IMR-90 (cell line): ENCODE measurements at regions not wholly inside any gene's neighbourhood (a gene's known extent, or its start where the extent isn't known, plus 50 kb on each side); places are given as distances from the start of the nearest gene placed in this dataset.

Experiments
- ATAC-seq: fragments of 200-7000 bp; cut with Tn5 transposase; 2 replicates; pipeline ENCODE4 v1.9.1; 2020; ENCODE audit warnings: low read depth, mild to moderate bottlenecking, moderate library complexity
- BruUV-seq: library from RNA; stranded (reverse); fragments of 400-500 nt; replicated peaks from 2 replicates; lab custom pipeline; 2021; lab: Mats Ljungman, UMichigan
- CTCF ChIA-PET: fragments of 300-600 bp; formaldehyde crosslinking; extraction: SDS; loops from one replicate; lab custom pipeline; 2021; ENCODE audit warnings: antibody characterized with exemption; lab: Yijun Ruan, JAX
- POLR2A ChIA-PET: fragments of 300-600 bp; sonication (Branson Sonifier 250); formaldehyde crosslinking; loops from one replicate; lab custom pipeline; 2022; ENCODE audit warnings: antibody characterized with exemption; ENCODE audit not compliant: unreplicated experiment; lab: Charles Lee
- DNase-seq: peaks from one replicate; pipeline ENCODE4 v3.0.0; 2013
- H2AFZ ChIP-seq: replicated peaks from 2 replicates; pipeline ENCODE3; 2013; ENCODE audit warnings: low read length, mild to moderate bottlenecking; ENCODE audit not compliant: poor library complexity
- H2AK5ac ChIP-seq: 2 replicates; pipeline ENCODE4 v1.6.1; 2013; ENCODE audit warnings: low read depth, low read length, inconsistent platforms
- H2AK9ac ChIP-seq: replicated peaks from 2 replicates; pipeline ENCODE3; 2013; ENCODE audit warnings: mild to moderate bottlenecking, low read depth, low read length, moderate library complexity; ENCODE audit not compliant: poor library complexity
- H2BK120ac ChIP-seq: 2 replicates; pipeline ENCODE4 v1.6.1; 2013; ENCODE audit warnings: low read depth, low read length, inconsistent platforms
- H2BK15ac ChIP-seq: 3 replicates; pipeline ENCODE4 v1.6.1; 2013; ENCODE audit warnings: low read depth, low read length, inconsistent platforms
- H2BK20ac ChIP-seq: 2 replicates; pipeline ENCODE4 v1.6.1; 2013; ENCODE audit warnings: low read depth, mild to moderate bottlenecking, inconsistent platforms, low read length, moderate library complexity
- H2BK5ac ChIP-seq: 2 replicates; pipeline ENCODE4 v1.6.1; 2013; ENCODE audit warnings: mild to moderate bottlenecking, low read depth, low read length, inconsistent platforms; ENCODE audit not compliant: poor library complexity, severe bottlenecking
- H3K14ac ChIP-seq: replicated peaks from 2 replicates; pipeline ENCODE4 v1.6.1; 2013; ENCODE audit warnings: low read depth, low read length, inconsistent platforms
- H3K18ac ChIP-seq: 2 replicates; pipeline ENCODE4 v1.6.1; 2013; ENCODE audit warnings: low read depth, low read length, control low read depth
- H3K23ac ChIP-seq: 2 replicates; pipeline ENCODE4 v1.6.1; 2013; ENCODE audit warnings: low read depth, low read length, inconsistent platforms
- H3K27ac ChIP-seq: 2 replicates; pipeline ENCODE4 v1.5.1; 2013; ENCODE audit warnings: mild to moderate bottlenecking, control low read depth, low read length; ENCODE audit not compliant: insufficient read depth
- H3K27me3 ChIP-seq: 2 replicates; pipeline ENCODE4 v1.6.1; 2013; ENCODE audit warnings: low read length; ENCODE audit not compliant: control insufficient read depth, insufficient read depth
- H3K36me3 ChIP-seq: 2 replicates; pipeline ENCODE4 v1.6.1; 2013; ENCODE audit warnings: low read length, mixed read lengths; ENCODE audit not compliant: control insufficient read depth, insufficient read depth
- H3K4ac ChIP-seq: 2 replicates; pipeline ENCODE4 v1.6.1; 2013; ENCODE audit warnings: low read depth, low read length, inconsistent platforms
- H3K4me1 ChIP-seq: 2 replicates; pipeline ENCODE4 v1.6.1; 2013; ENCODE audit warnings: low read length, mixed read lengths; ENCODE audit not compliant: control insufficient read depth, insufficient read depth
- H3K4me2 ChIP-seq: 2 replicates; pipeline ENCODE4 v1.6.1; 2013; ENCODE audit warnings: low read depth, mild to moderate bottlenecking, control low read depth, low read length, moderate library complexity
- H3K4me3 ChIP-seq: 2 replicates; pipeline ENCODE4 v1.5.1; 2013; ENCODE audit warnings: low read depth, mild to moderate bottlenecking, control low read depth, low read length, moderate library complexity; ENCODE audit not compliant: insufficient read depth
- H3K56ac ChIP-seq: 2 replicates; pipeline ENCODE4 v1.6.1; 2013; ENCODE audit warnings: low read length, inconsistent platforms; ENCODE audit not compliant: insufficient read depth; ENCODE audit errors: extremely low read depth
- H3K79me1 ChIP-seq, 2 experiments: 2 replicates each; pipeline ENCODE4 v1.6.1; 2013; ENCODE audit warnings: low read length in 2 of 2, inconsistent platforms in 1 of 2, low read depth in 1 of 2
- H3K9ac ChIP-seq: 2 replicates; pipeline ENCODE4 v1.6.1; 2013; ENCODE audit warnings: low read depth, low read length, control low read depth
- H3K9me1 ChIP-seq: 2 replicates; pipeline ENCODE4 v1.6.1; 2013; ENCODE audit warnings: low read length, inconsistent platforms; ENCODE audit not compliant: insufficient read depth
- H3K9me3 ChIP-seq: 2 replicates; pipeline ENCODE4 v1.6.1; 2013; ENCODE audit warnings: low read length; ENCODE audit not compliant: control insufficient read depth, insufficient read depth
- H4K20me1 ChIP-seq: 2 replicates; pipeline ENCODE4 v1.6.1; 2013; ENCODE audit warnings: low read length, inconsistent platforms; ENCODE audit not compliant: insufficient read depth
- H4K5ac ChIP-seq: 2 replicates; pipeline ENCODE4 v1.6.1; 2013; ENCODE audit warnings: mild to moderate bottlenecking, low read depth, low read length, control low read depth
- H4K8ac ChIP-seq, 2 experiments: 2 replicates each; pipeline ENCODE4 v1.6.1; 2013; ENCODE audit warnings: low read depth in 2 of 2, low read length in 2 of 2, control low read depth in 1 of 2, inconsistent platforms in 1 of 2
- H4K91ac ChIP-seq: 2 replicates; pipeline ENCODE4 v1.6.1; 2013; ENCODE audit warnings: low read depth, low read length, inconsistent platforms; ENCODE audit not compliant: insufficient read depth
- MXI1 ChIP-seq: IDR thresholded peaks from 2 replicates; pipeline ENCODE4 v1.6.1; 2012; ENCODE audit warnings: low read depth, mild to moderate bottlenecking, low read length, moderate library complexity, borderline replicate concordance
- RFX5 ChIP-seq: IDR thresholded peaks from 2 replicates; pipeline ENCODE4 v1.8.0; 2012; ENCODE audit warnings: low read depth, mild to moderate bottlenecking, low read length, moderate library complexity
- WGBS, 2 experiments: methylation state at CpG; one replicate each; pipeline versions ENCODE4 v1.1.5 to v1.1.7; 2013; ENCODE audit warnings: missing lambda C conversion rate in 2 of 2; ENCODE audit not compliant: insufficient read length in 1 of 2; ENCODE audit errors: extremely low coverage in 2 of 2; 5-methylcytosine and 5-hydroxymethylcytosine counted together
- dilution Hi-C: fragments of 300-500 bp; cut with HindIII; formaldehyde crosslinking; loops from one replicate; pipeline ENCODE4 v1.14.3; 2018; ENCODE audit warnings: low sequenced_read_pairs; ENCODE audit not compliant: unreplicated experiment
- in situ Hi-C: fragments of 300-500 bp; cut with MboI; formaldehyde crosslinking; loops from 3 replicates; pipeline ENCODE4 v1.14.3; 2019; ENCODE audit warnings: low sequenced_read_pairs, inconsistent platforms, mixed read lengths
- intact Hi-C: fragments of 100-400 bp; cut with micrococcal nuclease; formaldehyde crosslinking; loops from 2 replicates; pipeline ENCODE4 v1.10.0; 2022
- TF ChIP-seq, protein P1 (sequence below): conservative IDR thresholded peaks from 2 replicates; pipeline ENCODE4 v1.5.1; 2012; ENCODE audit warnings: mild to moderate bottlenecking, low read depth, low read length, improper control_type of control experiment

GRCh38 chr9:24257726-24258125 is 288.0 kb downstream of the IZUMO3 start:
- no peaks in the 10 kb centered on the region for H3K9me1 ChIP-seq
- DNase-seq (no peak), ATAC-seq (no peak)
- no peaks in the 10 kb centered on the region for H3K36me3 ChIP-seq
- no peak overlapping the region for H3K9ac ChIP-seq
- no peak overlapping the region for H3K23ac ChIP-seq
- H3K9me3 ChIP-seq = no peaks in the 10 kb centered on the region
- H3K27ac ChIP-seq = no peak overlapping the region
- H3K4ac ChIP-seq = no peak overlapping the region
- H2AK9ac ChIP-seq = no peak overlapping the region
- CTCF ChIA-PET = no interaction called here
- no peak overlapping the region for H2BK5ac ChIP-seq
- H3K4me2 ChIP-seq = no peak overlapping the region
- no peak overlapping the region for H4K5ac ChIP-seq
- no peak overlapping the region for H4K8ac ChIP-seq
- no peak overlapping the region for H3K18ac ChIP-seq
- no TSS peak for BruUV-seq
- intact Hi-C loops = loop anchor here (10.0 kb wide), 1 partner anchor 73 kb away; no protein-coding TSS in a partner anchor
- no peak overlapping the region for H3K14ac ChIP-seq
- H3K27me3 ChIP-seq = no peaks in the 10 kb centered on the region
- no peak overlapping the region for H2AK5ac ChIP-seq
- in situ Hi-C loops = no loop called here
- WGBS, 2 experiments = no CpG with 5 or more reads among the region's 1 CpG
- no peak overlapping the region for H3K4me3 ChIP-seq
- no peaks in the 10 kb centered on the region for H3K4me1 ChIP-seq
- H2BK120ac ChIP-seq = no peak overlapping the region
- no peak overlapping the region for H4K91ac ChIP-seq
- no peak overlapping the region for H2BK20ac ChIP-seq
- H3K56ac ChIP-seq = no peak overlapping the region
- dilution Hi-C loops = no loop called here
- no peak overlapping the region for H2AFZ ChIP-seq
- POLR2A ChIA-PET = no interaction called here
- H2BK15ac ChIP-seq = no peak overlapping the region
- no peaks in the 10 kb centered on the region for H3K79me1 ChIP-seq
- no peaks in the 10 kb centered on the region for H4K20me1 ChIP-seq
- TF ChIP-seq MXI1 = no peak
- TF ChIP-seq, protein P1, sequence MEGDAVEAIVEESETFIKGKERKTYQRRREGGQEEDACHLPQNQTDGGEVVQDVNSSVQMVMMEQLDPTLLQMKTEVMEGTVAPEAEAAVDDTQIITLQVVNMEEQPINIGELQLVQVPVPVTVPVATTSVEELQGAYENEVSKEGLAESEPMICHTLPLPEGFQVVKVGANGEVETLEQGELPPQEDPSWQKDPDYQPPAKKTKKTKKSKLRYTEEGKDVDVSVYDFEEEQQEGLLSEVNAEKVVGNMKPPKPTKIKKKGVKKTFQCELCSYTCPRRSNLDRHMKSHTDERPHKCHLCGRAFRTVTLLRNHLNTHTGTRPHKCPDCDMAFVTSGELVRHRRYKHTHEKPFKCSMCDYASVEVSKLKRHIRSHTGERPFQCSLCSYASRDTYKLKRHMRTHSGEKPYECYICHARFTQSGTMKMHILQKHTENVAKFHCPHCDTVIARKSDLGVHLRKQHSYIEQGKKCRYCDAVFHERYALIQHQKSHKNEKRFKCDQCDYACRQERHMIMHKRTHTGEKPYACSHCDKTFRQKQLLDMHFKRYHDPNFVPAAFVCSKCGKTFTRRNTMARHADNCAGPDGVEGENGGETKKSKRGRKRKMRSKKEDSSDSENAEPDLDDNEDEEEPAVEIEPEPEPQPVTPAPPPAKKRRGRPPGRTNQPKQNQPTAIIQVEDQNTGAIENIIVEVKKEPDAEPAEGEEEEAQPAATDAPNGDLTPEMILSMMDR = no peak
- TF ChIP-seq RFX5 = no peak
